ENCODE measurements at regions not wholly inside any gene's neighbourhood (a gene's known extent, or its start where the extent isn't known, plus 50 kb on each side); places are given as distances from the start of the nearest gene placed in this dataset.

DNA sequence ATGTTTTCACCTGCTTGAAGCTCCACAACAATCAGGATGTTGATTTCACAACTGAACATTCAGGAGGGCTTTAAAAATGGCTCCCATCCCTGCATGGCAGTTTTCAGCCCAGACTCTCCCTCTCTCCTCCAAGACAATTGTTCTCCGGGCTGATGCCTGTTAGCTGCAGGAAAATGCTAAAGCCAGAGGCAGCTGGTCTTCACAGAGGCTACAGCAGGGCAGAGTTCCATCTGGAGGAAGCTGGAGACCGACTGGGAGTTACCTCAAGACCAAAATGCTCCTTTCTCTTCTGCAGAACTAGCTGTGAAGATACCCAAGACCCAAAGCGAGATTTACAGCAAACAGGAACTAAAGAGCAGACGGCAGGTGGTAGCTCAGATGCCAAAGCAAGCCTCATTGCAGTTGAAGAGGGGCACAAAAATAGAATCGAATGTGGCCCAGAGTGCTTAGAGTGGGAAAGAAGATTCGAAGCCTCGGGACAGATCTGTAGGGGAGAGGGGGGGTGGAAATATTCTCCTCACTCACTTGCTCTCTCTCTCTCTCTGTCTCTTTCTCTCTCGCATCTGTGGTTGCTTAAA is 423.6 kb downstream of the ZNF521 start:
- TF ChIP-seq POU6F1 (CRISPR knock-in tag; IDR thresholded peaks at IDR 0.05; ENCODE audit: borderline replicate concordance, low read depth) (no peak), ESRRG (CRISPR knock-in tag; IDR thresholded peaks at IDR 0.05) (no peak), GLIS3 (CRISPR knock-in tag; IDR thresholded peaks at IDR 0.05) (no peak), SNAI2 (CRISPR knock-in tag; IDR thresholded peaks at IDR 0.05) (no peak), ZFP30 (CRISPR knock-in tag; IDR thresholded peaks at IDR 0.05) (no peak), PATZ1 (CRISPR knock-in tag; IDR thresholded peaks at IDR 0.05; ENCODE audit: borderline replicate concordance) (no peak), ISL1 (CRISPR knock-in tag; IDR thresholded peaks at IDR 0.05) (no peak), CSDC2 (CRISPR knock-in tag; IDR thresholded peaks at IDR 0.05) (no peak), ZFP3 (CRISPR knock-in tag; IDR thresholded peaks at IDR 0.05) (no peak), ARNTL (CRISPR knock-in tag; IDR thresholded peaks at IDR 0.05; ENCODE audit: borderline replicate concordance, low read depth) (no peak), RARB (CRISPR knock-in tag; IDR thresholded peaks at IDR 0.05) (no peak)
- TF ChIP-seq, protein P1, sequence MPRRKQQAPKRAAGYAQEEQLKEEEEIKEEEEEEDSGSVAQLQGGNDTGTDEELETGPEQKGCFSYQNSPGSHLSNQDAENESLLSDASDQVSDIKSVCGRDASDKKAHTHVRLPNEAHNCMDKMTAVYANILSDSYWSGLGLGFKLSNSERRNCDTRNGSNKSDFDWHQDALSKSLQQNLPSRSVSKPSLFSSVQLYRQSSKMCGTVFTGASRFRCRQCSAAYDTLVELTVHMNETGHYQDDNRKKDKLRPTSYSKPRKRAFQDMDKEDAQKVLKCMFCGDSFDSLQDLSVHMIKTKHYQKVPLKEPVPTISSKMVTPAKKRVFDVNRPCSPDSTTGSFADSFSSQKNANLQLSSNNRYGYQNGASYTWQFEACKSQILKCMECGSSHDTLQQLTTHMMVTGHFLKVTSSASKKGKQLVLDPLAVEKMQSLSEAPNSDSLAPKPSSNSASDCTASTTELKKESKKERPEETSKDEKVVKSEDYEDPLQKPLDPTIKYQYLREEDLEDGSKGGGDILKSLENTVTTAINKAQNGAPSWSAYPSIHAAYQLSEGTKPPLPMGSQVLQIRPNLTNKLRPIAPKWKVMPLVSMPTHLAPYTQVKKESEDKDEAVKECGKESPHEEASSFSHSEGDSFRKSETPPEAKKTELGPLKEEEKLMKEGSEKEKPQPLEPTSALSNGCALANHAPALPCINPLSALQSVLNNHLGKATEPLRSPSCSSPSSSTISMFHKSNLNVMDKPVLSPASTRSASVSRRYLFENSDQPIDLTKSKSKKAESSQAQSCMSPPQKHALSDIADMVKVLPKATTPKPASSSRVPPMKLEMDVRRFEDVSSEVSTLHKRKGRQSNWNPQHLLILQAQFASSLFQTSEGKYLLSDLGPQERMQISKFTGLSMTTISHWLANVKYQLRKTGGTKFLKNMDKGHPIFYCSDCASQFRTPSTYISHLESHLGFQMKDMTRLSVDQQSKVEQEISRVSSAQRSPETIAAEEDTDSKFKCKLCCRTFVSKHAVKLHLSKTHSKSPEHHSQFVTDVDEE (CRISPR knock-in tag; IDR thresholded peaks at IDR 0.05), result no peak

Measured in SK-N-SH treated with all-trans-retinoic acid at 6 μM for 48 hours (cell line).